Fibroblast of the conjunctiva (primary cell): ENCODE measurements at regions not wholly inside any gene's neighbourhood (a gene's known extent, or its start where the extent isn't known, plus 50 kb on each side); places are given as distances from the start of the nearest gene placed in this dataset.

Experiments used
- DNase-seq: peaks from one replicate; pipeline ENCODE4 v3.0.0-alpha.2; 2010; ENCODE audit warnings: low read depth

DNA sequence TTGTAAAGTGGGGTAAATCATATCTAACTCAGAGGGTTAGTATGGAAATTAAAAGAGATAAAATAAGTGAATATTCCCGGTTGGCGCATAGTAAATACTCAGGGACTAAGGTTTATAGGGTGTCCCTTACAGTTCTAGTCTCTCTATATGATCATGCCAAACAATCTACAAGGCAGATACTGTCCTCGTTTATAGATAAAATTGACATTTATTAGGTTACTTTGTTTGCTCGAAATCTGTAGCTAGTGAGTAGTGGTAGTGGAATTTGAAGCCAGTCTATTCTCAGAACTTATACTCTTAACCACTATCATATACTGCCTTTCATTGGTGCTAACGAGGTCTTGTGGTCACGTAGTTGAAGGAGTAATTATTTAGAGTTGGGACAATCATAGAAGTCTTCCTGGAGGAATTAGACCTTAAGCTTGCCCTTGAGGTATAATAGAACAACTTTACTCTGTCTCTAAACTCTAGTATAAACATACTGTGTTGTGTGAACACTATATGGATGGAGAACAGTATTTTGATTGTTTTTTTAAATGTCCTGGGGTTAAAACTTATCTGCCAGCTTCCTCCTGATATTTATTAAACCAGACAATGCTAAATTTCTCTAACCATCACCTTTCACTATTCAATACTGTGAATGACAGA, 324.0 kb downstream of the STIM2 start:
- DNase-seq, result no peak

DNA sequence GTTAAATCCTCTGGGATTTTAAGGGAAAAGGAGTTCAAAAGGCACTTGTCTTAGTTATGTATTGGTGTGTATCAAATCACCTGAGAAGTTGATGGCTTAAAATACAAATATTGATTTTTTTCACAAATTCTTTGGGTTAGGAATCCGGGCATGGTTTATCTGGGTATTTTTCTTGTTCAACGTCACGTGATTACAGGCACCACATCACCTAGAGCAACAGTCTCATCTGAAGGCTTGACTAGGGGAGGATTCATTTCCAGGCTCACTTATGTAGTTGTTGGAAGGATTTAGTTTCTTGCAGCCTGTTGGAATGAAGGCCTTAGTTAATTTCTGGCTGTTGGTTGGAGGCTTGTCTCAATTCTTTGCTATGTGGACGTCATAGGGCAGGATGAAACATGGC, 326.1 kb downstream of the STIM2 start:
- no peak for DNase-seq

DNA sequence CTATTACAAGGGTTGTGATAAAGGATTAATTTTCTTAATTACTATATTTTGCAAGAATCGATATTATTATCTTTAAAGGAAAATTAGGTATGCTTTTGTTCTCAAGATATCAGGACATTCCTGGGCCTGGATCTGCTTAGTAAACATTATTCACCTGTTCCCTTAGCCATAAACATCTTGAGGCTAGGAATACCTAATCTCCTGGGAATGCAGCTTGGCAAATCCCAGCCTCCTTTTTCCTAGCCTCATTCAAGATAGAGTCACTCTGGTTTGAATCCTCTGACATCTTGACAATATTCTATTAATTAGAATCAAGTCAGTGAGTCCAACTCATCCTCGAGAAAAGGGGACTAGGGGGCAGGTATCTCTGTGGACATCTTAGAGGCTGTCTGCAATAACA, 327.1 kb downstream of the STIM2 start:
- no peak for DNase-seq

DNA sequence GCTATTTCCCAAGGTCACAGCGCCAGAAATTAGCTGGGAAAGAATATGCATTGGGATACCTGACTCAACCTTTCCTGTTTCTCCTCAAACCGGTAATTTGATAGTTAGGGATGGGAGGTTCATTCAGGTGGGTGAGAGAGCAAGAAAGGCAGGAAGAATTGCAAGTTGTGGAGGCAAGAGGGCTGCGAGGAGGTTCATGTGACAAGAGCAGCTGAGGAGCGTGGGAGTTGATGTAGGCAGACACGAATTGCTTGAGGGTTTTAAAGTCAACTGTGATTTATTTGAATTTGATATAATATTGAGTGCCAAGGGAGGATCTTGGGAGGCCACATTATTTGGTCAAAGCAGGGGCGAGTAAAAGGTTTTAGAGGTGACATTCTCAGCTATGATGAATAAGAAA, 329.0 kb downstream of the STIM2 start:
- no peak for DNase-seq

DNA sequence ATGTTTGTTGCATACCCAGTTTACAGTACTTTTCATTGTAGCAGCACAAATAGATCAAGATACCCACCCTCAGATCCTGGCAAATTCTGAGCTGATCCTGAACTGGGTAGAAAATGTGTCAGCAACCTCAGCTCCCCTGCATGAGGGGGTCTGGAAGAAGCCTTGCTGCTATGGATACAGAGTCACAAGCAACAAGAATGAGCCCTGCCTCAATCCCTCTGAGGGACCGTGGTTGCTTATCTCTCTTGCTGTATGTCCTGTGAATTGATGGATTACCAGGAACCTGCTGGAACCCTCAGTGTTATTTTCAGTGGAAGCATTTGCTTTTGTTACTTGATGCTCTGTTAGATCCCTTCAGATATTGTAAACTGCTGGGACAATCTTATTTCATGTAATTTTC, 331.0 kb downstream of the STIM2 start:
- no peak for DNase-seq

DNA sequence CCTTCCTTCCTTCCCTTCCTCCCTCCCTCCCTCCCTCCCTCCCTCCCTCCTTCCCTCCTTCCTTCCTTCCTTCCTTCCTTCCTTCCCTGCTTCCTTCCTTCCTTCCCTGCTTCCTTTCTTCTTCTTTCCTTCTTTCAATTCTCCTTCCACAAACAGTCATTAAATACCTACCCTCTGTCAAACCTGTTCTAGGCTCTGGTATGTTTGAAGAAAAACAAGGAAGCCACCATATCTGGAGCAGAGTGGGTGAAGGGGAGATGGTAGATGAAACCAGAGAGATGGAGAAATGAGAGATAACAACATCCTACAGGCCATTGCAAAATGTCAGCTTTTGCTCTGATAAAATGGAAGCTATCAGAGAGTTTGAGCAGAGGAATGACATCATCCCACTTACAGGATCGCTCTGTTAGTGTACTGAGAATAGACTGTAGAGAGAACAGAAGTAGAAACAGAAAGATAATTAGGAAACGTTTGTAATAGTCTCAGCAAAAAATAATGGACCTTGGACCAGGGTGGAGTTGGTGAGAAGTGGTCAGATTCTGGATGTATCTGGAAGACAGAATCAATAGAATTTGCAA, 334.0 kb downstream of the STIM2 start:
- no peak for DNase-seq

DNA sequence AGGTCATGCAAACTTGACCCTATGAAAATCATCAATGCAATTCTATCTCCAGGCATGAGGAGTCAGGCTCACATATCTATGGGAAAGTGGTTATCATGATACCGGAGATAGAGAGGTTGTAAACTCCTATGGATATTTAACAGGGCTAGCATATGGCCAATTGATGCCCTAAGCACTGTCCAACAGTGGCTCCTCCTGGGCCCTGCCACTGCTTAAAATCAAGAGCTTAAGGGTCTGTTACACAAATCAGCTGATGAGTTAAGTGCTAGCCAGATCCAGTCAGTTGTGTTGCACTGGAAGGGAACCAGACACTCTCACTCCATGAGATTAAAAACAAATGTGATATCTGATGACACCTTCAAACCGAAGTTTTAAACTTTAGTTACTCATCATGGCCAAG, 337.6 kb downstream of the STIM2 start:
- no peak for DNase-seq

DNA sequence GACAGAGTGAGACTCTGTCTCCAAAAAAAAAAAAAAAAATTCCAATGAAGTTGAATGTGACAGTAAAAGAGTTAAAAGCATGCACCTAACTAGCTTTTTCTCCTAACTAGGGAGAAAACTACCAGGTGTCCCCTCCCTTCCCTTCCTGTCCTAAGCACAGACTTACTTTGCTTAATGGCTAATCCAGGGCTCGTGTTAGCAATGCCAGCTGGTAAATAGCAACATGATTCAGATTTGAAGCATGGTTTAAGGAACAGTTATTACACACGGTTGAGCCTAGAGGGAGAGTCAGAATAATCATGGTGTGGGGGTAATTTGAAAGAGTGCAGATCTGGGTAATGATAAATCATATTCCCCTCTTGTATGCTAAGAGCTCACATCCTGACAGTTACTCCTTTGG, 338.3 kb downstream of the STIM2 start:
- DNase-seq, result no peak

DNA sequence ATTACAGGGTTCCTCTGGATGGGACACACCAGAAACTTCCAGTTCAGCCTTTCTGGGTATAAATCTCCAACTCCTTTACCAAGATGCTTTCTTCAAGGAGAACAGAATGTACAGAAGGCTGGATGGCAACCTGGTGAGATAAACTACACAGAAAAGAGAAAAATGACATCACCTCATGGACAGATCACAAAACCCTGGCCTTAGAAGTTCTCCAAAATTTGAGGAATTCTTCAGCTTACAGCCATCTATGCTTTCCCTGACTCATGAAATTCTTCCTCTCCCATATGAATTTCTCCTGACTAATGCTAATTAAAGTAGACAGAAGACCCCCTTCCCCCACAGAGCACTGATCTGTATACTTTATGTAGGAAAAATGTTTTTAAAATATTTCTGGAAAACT, 345.4 kb downstream of the STIM2 start:
- no peak for DNase-seq

DNA sequence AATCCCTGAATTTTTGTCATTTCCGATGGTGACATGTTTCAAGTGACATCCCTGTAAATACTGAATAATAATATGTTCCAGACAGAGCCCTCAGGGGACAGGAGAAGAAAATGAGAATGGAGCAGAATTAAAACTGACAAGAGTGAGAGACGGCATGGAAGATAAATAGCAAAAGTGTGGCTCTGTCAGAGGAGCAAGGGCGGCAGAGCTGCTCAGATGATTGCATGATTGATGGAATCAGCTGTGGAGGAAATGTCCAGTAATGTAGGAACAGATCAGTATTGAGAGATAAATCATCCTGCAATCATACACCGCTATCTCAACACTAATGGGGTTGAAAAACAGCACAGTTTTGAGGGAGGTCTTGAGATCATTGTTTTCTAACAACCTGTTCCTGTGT, 350.3 kb downstream of the STIM2 start:
- no peak for DNase-seq

DNA sequence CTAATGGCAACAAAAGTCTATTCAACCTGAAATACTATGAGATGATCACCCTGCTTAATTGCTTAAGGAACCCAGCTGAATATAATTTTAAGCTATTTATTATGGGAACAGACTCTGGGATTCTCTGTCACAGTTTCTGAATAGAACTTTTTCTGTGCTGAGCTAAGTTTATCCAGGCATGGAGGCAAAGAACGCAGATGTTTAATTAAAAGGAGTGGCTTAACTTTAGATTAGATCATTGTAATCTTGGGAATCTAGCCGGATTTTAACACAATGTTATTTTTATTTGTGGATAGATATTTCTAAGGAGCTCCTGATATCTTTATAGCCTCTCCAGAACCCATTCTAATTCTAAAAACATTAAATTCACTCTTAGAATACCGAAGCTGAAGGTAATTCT, 353.4 kb downstream of the STIM2 start:
- no peak for DNase-seq

DNA sequence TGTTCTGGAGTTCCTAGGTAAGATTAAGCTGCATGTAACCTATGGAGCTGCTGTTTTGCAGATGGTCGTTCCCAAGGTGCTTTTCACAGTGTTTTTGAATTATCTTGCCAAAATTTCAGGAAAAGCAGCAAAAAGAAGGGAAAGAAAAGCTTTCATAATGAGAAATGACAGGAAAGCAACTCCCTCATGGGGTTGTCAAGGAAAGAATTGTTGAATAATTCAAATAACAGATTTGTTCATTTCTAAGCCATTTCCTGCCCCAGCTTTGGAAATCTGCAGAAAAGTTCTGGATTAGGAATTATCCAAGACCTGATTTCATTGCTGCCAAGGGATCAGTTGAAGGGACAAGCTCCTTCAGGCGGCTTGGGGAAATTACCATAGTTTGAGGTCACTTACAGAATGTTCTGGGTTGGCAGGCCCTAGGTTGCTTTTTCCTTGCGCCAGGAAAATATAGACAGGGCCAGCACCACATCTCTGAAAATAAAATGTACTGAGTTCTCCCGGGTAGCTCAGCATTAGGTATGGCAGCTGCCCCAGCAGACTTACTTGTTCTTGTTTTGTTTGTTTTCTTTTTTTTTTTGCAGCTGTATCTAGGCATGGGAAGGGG, 354.7 kb downstream of the STIM2 start:
- DNase-seq, result no peak

DNA sequence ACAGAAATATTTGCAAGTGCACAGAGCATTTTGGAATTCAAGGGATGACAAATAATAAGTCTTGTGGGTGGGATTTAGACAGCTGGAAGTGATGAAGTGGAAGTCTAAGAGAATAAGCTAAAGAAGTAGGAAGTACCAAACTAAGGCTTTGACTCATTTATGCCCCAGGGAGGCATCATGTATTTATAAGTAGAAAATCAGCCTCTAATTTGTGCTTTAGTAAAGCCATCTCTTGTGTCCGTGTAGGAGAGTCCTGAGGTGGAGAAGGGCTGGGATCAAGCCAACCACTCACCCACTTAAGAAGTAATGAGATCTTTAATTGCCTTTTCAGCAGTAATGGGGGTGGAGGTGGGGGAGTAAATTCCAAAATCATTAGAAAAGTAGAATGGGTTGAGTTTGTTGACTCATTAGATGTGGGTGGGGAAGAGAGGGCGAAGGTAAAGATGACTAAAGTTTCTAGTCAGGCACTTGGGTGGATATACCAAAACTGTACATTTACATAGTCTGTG, 356.7 kb downstream of the STIM2 start:
- DNase-seq, result no peak

DNA sequence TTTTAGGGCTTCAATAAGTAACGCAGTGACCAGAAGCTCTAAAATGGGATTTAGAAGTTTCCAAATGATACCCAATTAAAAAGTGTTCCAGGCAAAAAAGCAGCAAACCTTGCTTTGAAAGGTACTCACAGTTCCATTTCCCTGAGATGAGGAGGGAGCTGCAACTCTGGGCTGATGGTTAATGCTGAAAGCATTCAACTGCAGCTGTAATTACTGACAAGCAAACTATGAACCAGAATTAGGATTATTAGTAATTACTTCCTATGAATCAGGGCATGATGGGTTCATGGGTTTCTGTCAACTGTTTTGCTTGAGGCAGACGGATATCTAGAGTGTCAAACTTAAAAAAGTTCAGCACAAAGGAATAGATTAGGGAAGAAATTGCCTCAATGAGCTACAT, 357.4 kb downstream of the STIM2 start:
- DNase-seq, result no peak

DNA sequence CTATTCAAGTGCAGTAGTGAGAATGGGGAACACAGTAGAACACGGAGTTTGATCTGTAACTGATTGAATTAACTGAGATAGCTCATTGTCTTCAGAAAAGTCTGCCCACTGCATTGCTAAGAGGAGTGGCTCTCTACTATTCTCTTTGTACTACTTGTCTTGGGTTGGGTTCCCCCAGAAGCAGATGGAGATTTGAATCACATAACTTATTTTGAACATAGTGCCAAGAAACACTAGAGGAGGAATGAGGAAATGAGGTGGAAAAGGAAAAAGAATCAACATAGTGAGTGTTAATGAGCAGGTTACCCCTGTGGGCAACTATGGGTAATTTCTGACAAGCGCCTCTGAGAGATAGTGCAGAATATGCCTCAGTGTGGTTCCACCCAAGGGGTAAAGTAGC, 362.7 kb downstream of the STIM2 start:
- DNase-seq, result no peak

DNA sequence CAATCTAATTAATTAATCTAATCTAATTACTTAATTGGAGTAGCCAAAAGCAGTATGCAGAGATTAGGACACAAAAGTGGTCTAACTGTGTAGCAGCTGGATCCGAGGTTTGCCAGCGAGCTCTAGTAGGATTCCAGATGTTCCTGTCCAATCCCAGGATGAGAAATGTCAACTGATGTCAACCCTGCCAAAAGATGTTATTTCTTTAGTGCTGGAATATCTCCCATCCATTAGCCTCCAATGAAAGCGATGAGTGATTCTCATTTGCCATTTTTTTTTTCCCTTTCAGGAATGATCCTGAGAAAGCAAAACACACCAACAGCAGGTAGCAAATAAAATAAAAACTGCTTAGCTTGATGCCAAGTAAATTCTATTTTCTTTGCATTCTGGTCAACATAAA, 372.9 kb downstream of the STIM2 start:
- no peak for DNase-seq

DNA sequence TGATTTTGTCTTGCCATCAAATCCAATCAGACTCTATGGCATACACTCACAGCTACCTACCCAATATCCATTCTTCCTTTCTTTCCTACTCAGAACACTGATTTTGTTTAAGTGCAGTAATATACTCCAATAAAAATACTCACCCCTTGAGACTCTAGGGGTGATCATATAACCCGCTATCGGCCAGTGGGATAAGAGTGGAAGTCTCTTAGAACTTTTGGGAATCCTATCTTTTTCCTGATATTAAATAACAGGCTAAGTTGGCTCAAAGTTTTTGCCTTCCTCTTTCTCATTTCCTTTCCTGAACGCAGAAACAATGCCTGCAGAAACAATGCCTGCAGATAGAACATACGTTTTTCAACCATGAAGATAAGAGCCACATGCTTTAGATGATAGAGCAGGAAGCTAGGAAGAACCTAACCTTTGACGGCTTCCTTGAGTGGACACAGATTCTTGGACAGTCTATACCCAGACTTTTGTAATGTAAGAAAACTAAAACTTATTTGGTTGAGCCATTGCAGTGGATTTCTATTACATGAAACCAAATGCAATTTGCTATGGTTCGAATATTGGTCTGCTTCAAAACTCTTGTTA, 373.8 kb downstream of the STIM2 start:
- DNase-seq, result no peak

DNA sequence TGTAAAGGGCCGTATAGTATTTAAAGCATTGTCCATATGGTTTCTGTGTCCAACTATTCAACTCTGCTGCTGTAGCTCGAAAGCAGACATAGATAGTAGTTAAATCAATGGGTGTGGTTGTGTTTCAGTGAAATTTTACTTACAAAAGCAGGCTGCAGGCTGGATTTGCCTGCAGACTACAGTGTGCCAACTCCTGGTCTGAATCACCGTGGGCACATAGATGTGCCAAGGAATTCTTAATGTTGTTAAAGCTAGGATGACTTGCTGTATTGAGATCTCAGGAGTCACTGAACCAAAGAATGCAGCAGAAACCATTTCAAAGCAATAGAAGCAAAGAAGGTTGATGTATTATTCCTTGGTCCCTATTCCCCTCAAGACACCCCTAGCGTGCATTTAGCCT, 379.0 kb downstream of the STIM2 start:
- DNase-seq, result no peak

DNA sequence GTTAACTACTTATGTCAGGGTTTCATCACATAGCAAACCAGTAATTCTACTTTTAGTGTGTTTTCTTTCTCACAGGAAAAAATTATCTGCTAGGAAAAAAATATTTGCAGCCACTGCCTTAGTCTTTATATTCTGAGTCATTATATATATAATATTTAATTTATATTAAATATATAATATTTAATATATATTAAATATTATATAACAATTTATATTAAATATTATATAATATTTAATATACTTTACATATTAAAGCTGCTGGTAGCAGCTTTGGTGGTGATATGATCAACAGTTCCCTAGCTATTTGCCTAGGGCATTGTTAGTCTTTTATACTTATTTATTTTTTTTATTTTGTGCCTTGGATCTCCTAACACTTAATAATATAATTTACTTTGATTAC, 381.6 kb downstream of the STIM2 start:
- no peak for DNase-seq

DNA sequence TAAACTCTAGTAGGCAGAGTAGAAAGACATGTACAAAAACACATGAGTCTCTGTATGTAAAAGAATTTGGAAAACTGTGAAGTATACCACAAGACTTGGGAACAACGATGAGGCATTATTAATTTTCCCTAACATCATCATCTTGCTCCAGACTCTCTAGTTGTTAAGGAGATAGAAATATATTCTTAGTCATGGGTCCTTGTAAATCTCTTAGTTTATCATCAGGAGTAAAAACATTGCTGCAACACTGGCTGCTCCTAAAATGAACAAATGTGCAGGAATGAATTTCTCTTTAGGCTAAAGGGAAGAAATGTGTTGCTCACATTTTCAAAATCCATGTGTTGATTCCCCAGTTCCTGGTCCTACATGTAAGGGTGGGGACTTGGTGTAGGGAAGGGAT, 384.6 kb downstream of the STIM2 start:
- DNase-seq, result no peak

DNA sequence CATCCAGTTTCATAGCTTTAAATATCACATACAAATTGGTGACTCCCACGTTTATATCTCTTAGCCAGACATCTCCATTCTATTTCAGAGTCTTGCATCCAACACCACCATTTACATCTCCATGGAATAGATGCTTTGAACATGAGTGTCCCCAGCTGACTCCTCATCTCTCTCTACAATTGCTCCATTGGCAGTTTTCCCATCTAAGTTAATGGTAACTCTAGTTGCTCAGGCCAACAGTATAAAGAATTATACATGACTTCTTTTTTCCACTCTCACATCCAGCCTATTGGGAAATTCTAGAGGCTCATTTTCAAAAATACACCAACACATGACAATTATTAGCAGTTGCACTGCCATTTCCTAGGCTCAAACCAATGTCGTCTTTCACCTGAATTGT, 388.2 kb downstream of the STIM2 start:
- peak; percentile 8 for DNase-seq

DNA sequence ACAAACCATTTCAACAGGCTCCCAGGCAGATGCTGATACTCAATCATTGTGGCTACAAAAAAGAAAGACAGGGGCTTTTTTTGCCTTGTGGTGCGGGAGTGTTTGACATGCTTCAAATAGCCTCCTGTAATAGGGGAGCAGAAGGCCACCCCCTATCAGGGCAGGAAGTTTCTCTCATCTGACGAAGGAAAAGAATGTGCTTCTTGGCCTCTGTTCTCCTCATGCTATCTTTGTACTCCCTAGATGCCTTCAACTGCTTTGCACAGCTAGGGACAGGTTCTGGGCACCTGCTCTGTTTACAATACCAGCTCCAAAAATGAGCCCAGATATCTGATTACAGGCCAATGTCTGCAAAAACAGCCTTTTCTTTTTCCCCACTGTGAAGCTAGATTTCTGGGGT, 391.1 kb downstream of the STIM2 start:
- no peak for DNase-seq

DNA sequence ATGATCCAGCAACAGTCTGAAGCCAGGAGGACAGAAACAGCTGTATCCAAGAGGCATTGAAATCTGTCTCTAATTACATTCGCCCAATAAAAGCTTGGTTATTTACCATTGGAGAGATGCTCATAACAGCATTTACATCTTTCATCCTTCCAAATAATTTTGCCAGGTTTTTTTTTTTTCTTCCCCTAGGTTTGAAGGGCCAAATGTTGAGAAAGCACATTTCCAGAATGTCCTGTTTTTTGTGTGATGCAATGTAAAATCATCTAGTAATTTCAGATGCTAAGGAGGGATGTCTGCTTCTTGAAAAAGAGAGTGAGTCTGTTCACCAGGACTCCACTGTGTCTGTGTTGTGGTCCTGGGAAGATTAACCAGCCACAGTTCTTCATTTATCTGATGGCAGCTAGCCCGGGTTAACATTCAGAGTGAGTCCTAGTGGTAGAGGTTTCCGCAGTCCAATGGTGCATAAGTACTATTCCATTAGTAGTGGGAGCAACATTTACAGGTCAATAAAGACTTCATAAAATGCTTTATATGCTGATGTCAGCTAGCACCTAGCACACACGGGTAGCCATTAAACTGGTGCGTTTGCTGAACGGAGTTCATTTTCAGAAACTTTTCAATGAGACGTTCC, 406.8 kb downstream of the STIM2 start:
- DNase-seq, result no peak
